PFSK-1 (cell line): ENCODE measurements at regions not wholly inside any gene's neighbourhood (a gene's known extent, or its start where the extent isn't known, plus 50 kb on each side); places are given as distances from the start of the nearest gene placed in this dataset.

ENCODE experiments used
- FOXP2 ChIP-seq: optimal IDR thresholded peaks from 2 replicates; pipeline ENCODE3; 2011; ENCODE audit warnings: borderline replicate concordance, control low read depth, inconsistent platforms; ENCODE audit not compliant: insufficient read depth; ENCODE audit errors: extremely low read length, extremely low read depth
- POLR2AphosphoS5 ChIP-seq: IDR thresholded peaks from 2 replicates; pipeline ENCODE4 v1.6.1; 2012; ENCODE audit warnings: low read depth, mild to moderate bottlenecking, control low read depth, low read length, moderate library complexity
- REST ChIP-seq, 2 experiments: IDR thresholded peaks; 2 replicates each; pipeline versions ENCODE4 v1.6.1 to v1.8.0; 2011 to 2012; ENCODE audit warnings: low read depth in 2 of 2, low read length in 2 of 2, control low read depth in 1 of 2, inconsistent platforms in 1 of 2, mild to moderate bottlenecking in 1 of 2, moderate library complexity in 1 of 2; ENCODE audit not compliant: insufficient read depth in 1 of 2
- SIN3A ChIP-seq: IDR thresholded peaks from 2 replicates; pipeline ENCODE4 v1.6.1; 2012; ENCODE audit warnings: mild to moderate bottlenecking, low read length, moderate library complexity, borderline replicate concordance; ENCODE audit not compliant: insufficient read depth
- TAF1 ChIP-seq: IDR thresholded peaks from 2 replicates; pipeline ENCODE4 v1.6.1; 2012; ENCODE audit warnings: low read length, control low read depth, borderline replicate concordance; ENCODE audit not compliant: insufficient read depth

GRCh38 chr10:30687698-30688213, 58.2 kb upstream of the LYZL2 start:
- TF ChIP-seq SIN3A, result no peak

- TF ChIP-seq REST (IDR thresholded peaks at IDR 0.05; ENCODE audit: insufficient read depth in 1 of 2, low read depth in 2 of 2, low read length in 2 of 2) (no peak), TAF1 (no peak), FOXP2 (no peak), SIN3A (no peak), POLR2AphosphoS5 (no peak)
Observed at GRCh38 chr10:30686708-30687107, 57.2 kb upstream of the LYZL2 start.

DNA sequence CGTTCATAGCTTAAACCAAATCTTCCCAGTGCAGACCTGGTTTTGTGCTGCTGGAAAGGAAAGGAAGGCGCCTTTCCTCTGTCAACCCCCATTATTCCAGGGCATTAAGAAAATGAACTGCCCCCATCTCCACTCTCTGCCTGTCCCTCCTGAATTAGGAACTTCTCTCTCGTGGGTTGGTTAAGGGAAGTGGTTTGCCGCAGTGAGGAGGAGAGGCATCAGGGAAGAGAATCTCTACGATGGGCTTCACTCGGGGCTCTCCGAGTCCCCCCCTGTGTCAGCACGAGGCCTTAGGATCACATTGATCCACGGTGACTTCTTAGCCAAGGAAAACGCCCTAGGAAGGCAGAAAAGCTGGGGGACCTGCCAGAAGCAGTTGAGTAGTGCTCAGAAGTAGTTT, 53.9 kb upstream of the LYZL2 start:
- TF ChIP-seq SIN3A, result no peak
- no peak for TF ChIP-seq FOXP2
- no peak for TF ChIP-seq REST (IDR thresholded peaks at IDR 0.05; ENCODE audit: insufficient read depth in 1 of 2, low read depth in 2 of 2, low read length in 2 of 2)
- no peak for TF ChIP-seq POLR2AphosphoS5
- no peak for TF ChIP-seq TAF1

GRCh38 chr10:30682377-30683199, 53.0 kb upstream of the LYZL2 start:
- TF ChIP-seq SIN3A, result peak; percentile 21; the same call in 1 of the 2 replicates

DNA sequence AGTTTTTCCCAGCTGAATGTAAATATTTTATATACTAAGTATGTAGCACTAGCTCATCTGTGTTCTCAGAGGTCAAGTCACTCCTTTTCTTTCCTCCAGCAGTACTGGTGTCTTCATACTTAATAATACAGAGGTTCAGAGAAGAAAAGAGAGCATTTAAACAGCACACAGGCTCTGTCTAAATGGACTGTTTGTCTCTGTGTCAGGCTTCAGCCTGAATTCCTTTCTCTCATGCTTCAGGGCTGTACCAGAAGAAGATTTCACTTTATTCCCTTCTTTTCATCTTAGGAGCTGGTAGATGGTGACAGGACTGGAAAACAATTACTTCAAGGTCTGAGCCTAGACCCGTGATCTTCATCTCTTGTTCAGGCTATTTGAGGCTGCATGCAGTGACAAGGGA, 51.4 kb upstream of the LYZL2 start:
- TF ChIP-seq TAF1 (no peak), REST (IDR thresholded peaks at IDR 0.05; ENCODE audit: insufficient read depth in 1 of 2, low read depth in 2 of 2, low read length in 2 of 2) (no peak), POLR2AphosphoS5 (no peak), FOXP2 (no peak), SIN3A (no peak)
